ENCODE measurements at regions not wholly inside any gene's neighbourhood (a gene's known extent, or its start where the extent isn't known, plus 50 kb on each side); places are given as distances from the start of the nearest gene placed in this dataset.

GRCh38 chr1:68322837-68323687 is 90.7 kb upstream of the WLS start:
- TF ChIP-seq SMC3 (IDR thresholded peaks at IDR 0.05; ENCODE audit: low read depth, low read length) (no peak), CTCF (conservative IDR thresholded peaks at IDR 0.05; ENCODE audit: low read depth, low read length) (no peak), RAD21 (IDR thresholded peaks at IDR 0.05; ENCODE audit: low read length) (no peak), POLR2A (IDR thresholded peaks at IDR 0.05; ENCODE audit: low read depth, low read length) (no peak), ELK1 (IDR thresholded peaks at IDR 0.05; ENCODE audit: borderline replicate concordance, low read depth, low read length) (no peak), RFX5 (IDR thresholded peaks at IDR 0.05; ENCODE audit: low read depth, low read length) (no peak), CEBPB (IDR thresholded peaks at IDR 0.05; ENCODE audit: low read depth, low read length) (peak; percentile 18; the same call in 1 of the 2 replicates), USF2 (IDR thresholded peaks at IDR 0.05; ENCODE audit: low read depth, low read length) (no peak), FOS (IDR thresholded peaks at IDR 0.05; ENCODE audit: low read depth, low read length) (no peak)

Measured in IMR-90 (cell line).